Right lobe of liver (tissue), 4 donors: ENCODE measurements at regions not wholly inside any gene's neighbourhood (a gene's known extent, or its start where the extent isn't known, plus 50 kb on each side); places are given as distances from the start of the nearest gene placed in this dataset.
"Not testable (repeated sequence)": the region's sequence is repeated elsewhere in the genome, so short reads cannot be mapped to it uniquely, and the experiment has no call there.

Source experiments
- POLR2A ChIP-seq: fragments of 450-650 bp; IDR thresholded peaks from one replicate; pipeline ENCODE4 v1.6.1; 2017; ENCODE audit warnings: antibody characterized with exemption, mild to moderate bottlenecking
- TF ChIP-seq, protein P1 (sequence below), 4 donors: fragments of 200-600 bp in 3 of 4; fragments of 450-650 bp in 1 of 4; IDR thresholded peaks; one replicate each; pipeline versions ENCODE4 v1.5.1 to v1.8.0; 2016 to 2022; ENCODE audit warnings: antibody characterized with exemption in 4 of 4, mild to moderate bottlenecking in 2 of 4
- donor health status: DM: no; HTN: no; CAD: no.
- donor health status: DM: no; HTN: no; CAD: no.
- donor health status: DM: no; HTN: yes; CAD: no.

DNA sequence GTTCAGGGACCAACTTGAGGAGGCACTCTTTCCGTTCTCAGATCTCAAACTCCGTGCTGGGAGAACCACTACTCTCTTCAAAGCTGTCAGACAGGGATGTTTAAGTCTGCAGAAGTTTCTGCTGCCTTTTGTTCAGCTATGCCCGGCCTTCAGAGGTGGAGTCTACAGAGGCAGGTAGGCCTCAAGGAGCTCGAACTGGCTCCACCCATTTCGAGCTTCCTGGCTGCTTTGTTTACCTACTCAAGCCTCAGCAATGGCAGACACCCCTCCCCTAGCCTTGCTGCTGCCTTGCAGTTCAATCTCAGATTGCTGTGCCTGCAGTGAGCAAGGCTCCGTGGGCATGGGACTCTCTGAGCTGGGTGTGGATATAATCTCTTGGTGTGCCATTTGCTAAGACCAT lies 108.2 kb downstream of the DHRS2 start:
- TF ChIP-seq, protein P1, sequence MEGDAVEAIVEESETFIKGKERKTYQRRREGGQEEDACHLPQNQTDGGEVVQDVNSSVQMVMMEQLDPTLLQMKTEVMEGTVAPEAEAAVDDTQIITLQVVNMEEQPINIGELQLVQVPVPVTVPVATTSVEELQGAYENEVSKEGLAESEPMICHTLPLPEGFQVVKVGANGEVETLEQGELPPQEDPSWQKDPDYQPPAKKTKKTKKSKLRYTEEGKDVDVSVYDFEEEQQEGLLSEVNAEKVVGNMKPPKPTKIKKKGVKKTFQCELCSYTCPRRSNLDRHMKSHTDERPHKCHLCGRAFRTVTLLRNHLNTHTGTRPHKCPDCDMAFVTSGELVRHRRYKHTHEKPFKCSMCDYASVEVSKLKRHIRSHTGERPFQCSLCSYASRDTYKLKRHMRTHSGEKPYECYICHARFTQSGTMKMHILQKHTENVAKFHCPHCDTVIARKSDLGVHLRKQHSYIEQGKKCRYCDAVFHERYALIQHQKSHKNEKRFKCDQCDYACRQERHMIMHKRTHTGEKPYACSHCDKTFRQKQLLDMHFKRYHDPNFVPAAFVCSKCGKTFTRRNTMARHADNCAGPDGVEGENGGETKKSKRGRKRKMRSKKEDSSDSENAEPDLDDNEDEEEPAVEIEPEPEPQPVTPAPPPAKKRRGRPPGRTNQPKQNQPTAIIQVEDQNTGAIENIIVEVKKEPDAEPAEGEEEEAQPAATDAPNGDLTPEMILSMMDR (IDR thresholded peaks at IDR 0.05), result not testable (repeated sequence)
- TF ChIP-seq POLR2A, result not testable (repeated sequence)
